ENCODE measurements at regions not wholly inside any gene's neighbourhood (a gene's known extent, or its start where the extent isn't known, plus 50 kb on each side); places are given as distances from the start of the nearest gene placed in this dataset.

GRCh38 chr5:107269256-107269655, 401.5 kb downstream of the EFNA5 start:
- no peak for ATAC-seq (ENCODE audit: insufficient read depth, low FRiP score)
- WGBS, 2 donors = 87 to 92% methylated on average over 2 of the region's 2 CpGs
- no peak for DNase-seq
- Histone ChIP-seq H3K4me3 (no peak overlapping the region), H3K27ac (ENCODE audit: low read depth in 1 of 2, low read length in 1 of 2) (no peak overlapping the region), H3K9ac (ENCODE audit: insufficient read depth in 1 of 2, low read length in 2 of 2) (no peak overlapping the region), H3K9me3 (ENCODE audit: control insufficient read depth in 4 of 4, insufficient read depth in 3 of 4, low read length in 3 of 4) (no peaks in the 10 kb centered on the region), H3K4me1 (ENCODE audit: control insufficient read depth in 5 of 5, insufficient read depth in 5 of 5, low read length in 5 of 5) (peaks cover 0 to 7% (median 0%) of the 10 kb centered on the region in 5 donors), H3K36me3 (ENCODE audit: control insufficient read depth in 4 of 4, insufficient read depth in 4 of 4, low read length in 4 of 4) (no peaks in the 10 kb centered on the region), H3K27me3 (ENCODE audit: control insufficient read depth in 3 of 3, insufficient read depth in 3 of 3, low read length in 2 of 3) (no peaks in the 10 kb centered on the region)
- no peak for TF ChIP-seq CTCF (IDR thresholded peaks at IDR 0.05; ENCODE audit: control extremely low read depth, extremely low read depth)

GRCh38 chr5:107268241-107268640, 402.5 kb downstream of the EFNA5 start:
- H3K9me3 ChIP-seq (ENCODE audit: control insufficient read depth in 4 of 4, insufficient read depth in 3 of 4, low read length in 3 of 4) = no peaks in the 10 kb centered on the region
- H3K36me3 ChIP-seq (ENCODE audit: control insufficient read depth in 4 of 4, insufficient read depth in 4 of 4, low read length in 4 of 4) = no peaks in the 10 kb centered on the region
- no peak overlapping the region for H3K9ac ChIP-seq (ENCODE audit: insufficient read depth in 1 of 2, low read length in 2 of 2)
- no peak overlapping the region for H3K27ac ChIP-seq (ENCODE audit: low read depth in 1 of 2, low read length in 1 of 2)
- DNase-seq = no peak
- ATAC-seq (ENCODE audit: insufficient read depth, low FRiP score) = no peak
- H3K4me1 ChIP-seq (ENCODE audit: control insufficient read depth in 5 of 5, insufficient read depth in 5 of 5, low read length in 5 of 5) = peaks cover 0 to 14% (median 0%) of the 10 kb centered on the region in 5 donors
- TF ChIP-seq CTCF (IDR thresholded peaks at IDR 0.05; ENCODE audit: control extremely low read depth, extremely low read depth) = no peak
- no peak overlapping the region for H3K4me3 ChIP-seq
- no peaks in the 10 kb centered on the region for H3K27me3 ChIP-seq (ENCODE audit: control insufficient read depth in 3 of 3, insufficient read depth in 3 of 3, low read length in 2 of 3)
- WGBS, 2 donors = 72 to 83% methylated on average over 2 of the region's 2 CpGs

GRCh38 chr5:107266100-107266499, 404.6 kb downstream of the EFNA5 start:
- no peak overlapping the region for H3K4me3 ChIP-seq
- no peaks in the 10 kb centered on the region for H3K36me3 ChIP-seq (ENCODE audit: control insufficient read depth in 4 of 4, insufficient read depth in 4 of 4, low read length in 4 of 4)
- H3K27me3 ChIP-seq (ENCODE audit: control insufficient read depth in 3 of 3, insufficient read depth in 3 of 3, low read length in 2 of 3) = no peaks in the 10 kb centered on the region
- ATAC-seq (ENCODE audit: insufficient read depth, low FRiP score) = no peak
- TF ChIP-seq CTCF (IDR thresholded peaks at IDR 0.05; ENCODE audit: control extremely low read depth, extremely low read depth) = no peak
- DNase-seq = no peak
- no peak overlapping the region for H3K27ac ChIP-seq (ENCODE audit: low read depth in 1 of 2, low read length in 1 of 2)
- no peak overlapping the region for H3K9ac ChIP-seq (ENCODE audit: insufficient read depth in 1 of 2, low read length in 2 of 2)
- no peaks in the 10 kb centered on the region for H3K9me3 ChIP-seq (ENCODE audit: control insufficient read depth in 4 of 4, insufficient read depth in 3 of 4, low read length in 3 of 4)
- WGBS, 2 donors = 95 to 96% methylated on average over 1 of the region's 1 CpG
- H3K4me1 ChIP-seq (ENCODE audit: control insufficient read depth in 5 of 5, insufficient read depth in 5 of 5, low read length in 5 of 5) = peaks cover 0 to 12% (median 0%) of the 10 kb centered on the region in 5 donors

- no peak for DNase-seq
- no peak for TF ChIP-seq CTCF (IDR thresholded peaks at IDR 0.05; ENCODE audit: control extremely low read depth, extremely low read depth)
- H3K36me3 ChIP-seq (ENCODE audit: control insufficient read depth in 4 of 4, insufficient read depth in 4 of 4, low read length in 4 of 4) = no peaks in the 10 kb centered on the region
- no peaks in the 10 kb centered on the region for H3K27me3 ChIP-seq (ENCODE audit: control insufficient read depth in 3 of 3, insufficient read depth in 3 of 3, low read length in 2 of 3)
- H3K27ac ChIP-seq (ENCODE audit: low read depth in 1 of 2, low read length in 1 of 2) = no peak overlapping the region
- H3K9me3 ChIP-seq (ENCODE audit: control insufficient read depth in 4 of 4, insufficient read depth in 3 of 4, low read length in 3 of 4) = no peaks in the 10 kb centered on the region
- peaks cover 0 to 10% (median 0%) of the 10 kb centered on the region in 5 donors for H3K4me1 ChIP-seq (ENCODE audit: control insufficient read depth in 5 of 5, insufficient read depth in 5 of 5, low read length in 5 of 5)
- H3K4me3 ChIP-seq = no peak overlapping the region
- WGBS, 2 donors = 63 to 75% methylated on average over 2 of the region's 2 CpGs
- no peak overlapping the region for H3K9ac ChIP-seq (ENCODE audit: insufficient read depth in 1 of 2, low read length in 2 of 2)
- no peak for ATAC-seq (ENCODE audit: insufficient read depth, low FRiP score)
Measured at GRCh38 chr5:107265193-107265592, 405.5 kb downstream of the EFNA5 start.
